Neural cell (in vitro differentiated cells): ENCODE measurements at regions not wholly inside any gene's neighbourhood (a gene's known extent, or its start where the extent isn't known, plus 50 kb on each side); places are given as distances from the start of the nearest gene placed in this dataset.

ENCODE experiments used
- H2AFZ ChIP-seq: fragments of 200-600, 300-800 bp; sonication (generic), shearing (Covaris generic); 2 replicates; pipeline ENCODE4 v1.6.0; 2014; ENCODE audit warnings: low read depth, mild to moderate bottlenecking, antibody characterized with exemption, low read length, moderate library complexity
- H3F3A ChIP-seq: fragments of 200-600 bp; shearing (Covaris generic); 2 replicates; pipeline ENCODE4 v1.6.1; 2016; ENCODE audit warnings: mild to moderate bottlenecking, moderate library complexity, mixed read lengths, antibody characterized with exemption, low read length; ENCODE audit not compliant: insufficient read depth, poor library complexity, severe bottlenecking
- H3K27ac ChIP-seq: fragments of 200-600, 300-800 bp; sonication (generic), shearing (Covaris generic); 2 replicates; pipeline ENCODE4 v1.5.1; 2014; ENCODE audit warnings: mild to moderate bottlenecking, low read length, moderate library complexity
- H3K27me3 ChIP-seq: fragments of 300-800, 200-600 bp; sonication (generic), shearing (Covaris generic); 2 replicates; pipeline ENCODE4 v1.6.0; 2014; ENCODE audit warnings: mild to moderate bottlenecking, low read depth, low read length, moderate library complexity; ENCODE audit not compliant: insufficient read depth
- H3K36me3 ChIP-seq: fragments of 300-800, 200-600 bp; sonication (generic), shearing (Covaris generic); 2 replicates; pipeline ENCODE4 v1.5.1; 2014; ENCODE audit warnings: mild to moderate bottlenecking, antibody characterized with exemption, low read length, moderate library complexity; ENCODE audit not compliant: insufficient read depth
- H3K4me2 ChIP-seq: fragments of 300-800, 200-600 bp; sonication (generic), shearing (Covaris generic); 2 replicates; pipeline ENCODE4 v1.6.0; 2014; ENCODE audit warnings: mild to moderate bottlenecking, low read length
- H3K4me3 ChIP-seq: fragments of 300-800, 200-600 bp; sonication (generic), shearing (Covaris generic); 2 replicates; pipeline ENCODE4 v1.5.1; 2014; ENCODE audit warnings: mild to moderate bottlenecking, low read length, moderate library complexity
- H3K79me2 ChIP-seq: fragments of 200-600 bp; shearing (Covaris generic); replicated peaks from 2 replicates; pipeline ENCODE4 v1.6.0; 2014; ENCODE audit warnings: mild to moderate bottlenecking, low read length, moderate library complexity; ENCODE audit not compliant: insufficient read depth
- H3K9ac ChIP-seq: fragments of 300-800, 200-600 bp; sonication (generic), shearing (Covaris generic); 2 replicates; pipeline ENCODE4 v1.6.1; 2016; ENCODE audit warnings: mild to moderate bottlenecking, low read length, mixed read lengths
- H3K9me2 ChIP-seq: fragments of 200-600 bp; shearing (Covaris generic); 2 replicates; pipeline ENCODE4 v1.6.1; 2016; ENCODE audit warnings: mild to moderate bottlenecking, low read length, mixed read lengths; ENCODE audit not compliant: insufficient read depth
- H3K9me3 ChIP-seq: fragments of 200-600, 300-800 bp; sonication (generic), shearing (Covaris generic); 2 replicates; pipeline ENCODE4 v1.6.1; 2016; ENCODE audit warnings: mild to moderate bottlenecking, mixed run types, low read length, moderate library complexity, mixed read lengths
- H4K20me1 ChIP-seq: fragments of 200-600 bp; shearing (Covaris generic); 2 replicates; pipeline ENCODE4 v1.6.1; 2016; ENCODE audit warnings: mild to moderate bottlenecking, mixed run types; ENCODE audit not compliant: insufficient read depth
- EP300 ChIP-seq: fragments of 450-650 bp; conservative IDR thresholded peaks from 2 replicates; pipeline ENCODE4 v1.6.1; 2014; ENCODE audit warnings: antibody characterized with exemption, mild to moderate bottlenecking, moderate library complexity; ENCODE audit not compliant: poor library complexity, severe bottlenecking
- EZH2 ChIP-seq: fragments of 200-600, 300-800 bp; shearing (Covaris generic), sonication (generic); IDR thresholded peaks from 2 replicates; pipeline ENCODE4 v1.6.1; 2014; ENCODE audit warnings: antibody characterized with exemption, low read length, borderline replicate concordance, mild to moderate bottlenecking; ENCODE audit not compliant: insufficient read depth, poor library complexity, severe bottlenecking
- MXI1 ChIP-seq: fragments of 450-650 bp; conservative IDR thresholded peaks from 2 replicates; pipeline ENCODE4 v1.6.1; 2014; ENCODE audit warnings: antibody characterized with exemption, mild to moderate bottlenecking; ENCODE audit not compliant: poor library complexity, severe bottlenecking
- POLR2AphosphoS5 ChIP-seq: IDR thresholded peaks from 2 replicates; pipeline ENCODE4 v1.6.1; 2012
- RAD21 ChIP-seq: fragments of 450-650 bp; conservative IDR thresholded peaks from 2 replicates; pipeline ENCODE4 v1.6.1; 2014; ENCODE audit warnings: antibody characterized with exemption, mild to moderate bottlenecking, moderate library complexity
- SMC3 ChIP-seq: fragments of 450-650 bp; conservative IDR thresholded peaks from 2 replicates; pipeline ENCODE4 v1.6.1; 2014; ENCODE audit warnings: antibody characterized with exemption, mild to moderate bottlenecking, moderate library complexity; ENCODE audit not compliant: poor library complexity
- TAF1 ChIP-seq: IDR thresholded peaks from 2 replicates; pipeline ENCODE4 v1.6.1; 2012; ENCODE audit warnings: low read depth
- TF ChIP-seq, protein P1 (sequence below): IDR thresholded peaks from 2 replicates; pipeline ENCODE4 v1.6.1; 2012; ENCODE audit warnings: borderline replicate concordance
- TF ChIP-seq, protein P2 (sequence below): fragments of 450-650 bp; IDR thresholded peaks from 2 replicates; pipeline ENCODE4 v1.5.1; 2014; ENCODE audit warnings: antibody characterized with exemption, mild to moderate bottlenecking, moderate library complexity; ENCODE audit not compliant: poor library complexity, severe bottlenecking

DNA sequence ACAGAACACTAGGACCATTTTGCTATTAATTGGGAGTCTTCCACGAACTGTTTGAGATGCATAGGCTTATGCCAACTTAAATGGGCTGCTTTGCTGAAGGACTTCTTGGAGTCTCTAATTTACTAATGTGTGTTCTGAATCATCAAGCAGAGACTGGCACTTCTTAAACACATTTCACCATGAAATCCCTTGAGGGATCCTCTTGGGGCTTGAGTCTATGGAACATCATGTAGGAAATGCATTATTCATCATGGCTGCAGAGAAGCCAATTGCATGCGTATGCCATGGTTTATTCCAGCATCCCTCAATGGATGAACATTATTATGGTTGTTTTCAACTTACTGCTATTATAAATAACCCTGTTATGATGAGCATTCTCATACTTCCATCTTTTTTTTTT, 73.4 kb downstream of the FGD2 start:
- TF ChIP-seq SMC3 (no peak), EP300 (no peak), POLR2AphosphoS5 (no peak), TAF1 (no peak), MXI1 (no peak), RAD21 (no peak), EZH2 (no peak)
- TF ChIP-seq, protein P1, sequence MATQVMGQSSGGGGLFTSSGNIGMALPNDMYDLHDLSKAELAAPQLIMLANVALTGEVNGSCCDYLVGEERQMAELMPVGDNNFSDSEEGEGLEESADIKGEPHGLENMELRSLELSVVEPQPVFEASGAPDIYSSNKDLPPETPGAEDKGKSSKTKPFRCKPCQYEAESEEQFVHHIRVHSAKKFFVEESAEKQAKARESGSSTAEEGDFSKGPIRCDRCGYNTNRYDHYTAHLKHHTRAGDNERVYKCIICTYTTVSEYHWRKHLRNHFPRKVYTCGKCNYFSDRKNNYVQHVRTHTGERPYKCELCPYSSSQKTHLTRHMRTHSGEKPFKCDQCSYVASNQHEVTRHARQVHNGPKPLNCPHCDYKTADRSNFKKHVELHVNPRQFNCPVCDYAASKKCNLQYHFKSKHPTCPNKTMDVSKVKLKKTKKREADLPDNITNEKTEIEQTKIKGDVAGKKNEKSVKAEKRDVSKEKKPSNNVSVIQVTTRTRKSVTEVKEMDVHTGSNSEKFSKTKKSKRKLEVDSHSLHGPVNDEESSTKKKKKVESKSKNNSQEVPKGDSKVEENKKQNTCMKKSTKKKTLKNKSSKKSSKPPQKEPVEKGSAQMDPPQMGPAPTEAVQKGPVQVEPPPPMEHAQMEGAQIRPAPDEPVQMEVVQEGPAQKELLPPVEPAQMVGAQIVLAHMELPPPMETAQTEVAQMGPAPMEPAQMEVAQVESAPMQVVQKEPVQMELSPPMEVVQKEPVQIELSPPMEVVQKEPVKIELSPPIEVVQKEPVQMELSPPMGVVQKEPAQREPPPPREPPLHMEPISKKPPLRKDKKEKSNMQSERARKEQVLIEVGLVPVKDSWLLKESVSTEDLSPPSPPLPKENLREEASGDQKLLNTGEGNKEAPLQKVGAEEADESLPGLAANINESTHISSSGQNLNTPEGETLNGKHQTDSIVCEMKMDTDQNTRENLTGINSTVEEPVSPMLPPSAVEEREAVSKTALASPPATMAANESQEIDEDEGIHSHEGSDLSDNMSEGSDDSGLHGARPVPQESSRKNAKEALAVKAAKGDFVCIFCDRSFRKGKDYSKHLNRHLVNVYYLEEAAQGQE, result no peak
- TF ChIP-seq, protein P2, sequence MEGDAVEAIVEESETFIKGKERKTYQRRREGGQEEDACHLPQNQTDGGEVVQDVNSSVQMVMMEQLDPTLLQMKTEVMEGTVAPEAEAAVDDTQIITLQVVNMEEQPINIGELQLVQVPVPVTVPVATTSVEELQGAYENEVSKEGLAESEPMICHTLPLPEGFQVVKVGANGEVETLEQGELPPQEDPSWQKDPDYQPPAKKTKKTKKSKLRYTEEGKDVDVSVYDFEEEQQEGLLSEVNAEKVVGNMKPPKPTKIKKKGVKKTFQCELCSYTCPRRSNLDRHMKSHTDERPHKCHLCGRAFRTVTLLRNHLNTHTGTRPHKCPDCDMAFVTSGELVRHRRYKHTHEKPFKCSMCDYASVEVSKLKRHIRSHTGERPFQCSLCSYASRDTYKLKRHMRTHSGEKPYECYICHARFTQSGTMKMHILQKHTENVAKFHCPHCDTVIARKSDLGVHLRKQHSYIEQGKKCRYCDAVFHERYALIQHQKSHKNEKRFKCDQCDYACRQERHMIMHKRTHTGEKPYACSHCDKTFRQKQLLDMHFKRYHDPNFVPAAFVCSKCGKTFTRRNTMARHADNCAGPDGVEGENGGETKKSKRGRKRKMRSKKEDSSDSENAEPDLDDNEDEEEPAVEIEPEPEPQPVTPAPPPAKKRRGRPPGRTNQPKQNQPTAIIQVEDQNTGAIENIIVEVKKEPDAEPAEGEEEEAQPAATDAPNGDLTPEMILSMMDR, result no peak
- Histone ChIP-seq H3K9me3 (no peaks in the 10 kb centered on the region), H3F3A (no peaks in the 10 kb centered on the region), H3K4me2 (no peak overlapping the region), H3K36me3 (no peaks in the 10 kb centered on the region), H3K4me3 (no peak overlapping the region), H4K20me1 (no peaks in the 10 kb centered on the region), H3K27ac (no peak overlapping the region), H2AFZ (no peak overlapping the region), H3K27me3 (no peaks in the 10 kb centered on the region), H3K9ac (no peak overlapping the region), H3K79me2 (no peaks in the 10 kb centered on the region), H3K9me2 (no peaks in the 10 kb centered on the region)

DNA sequence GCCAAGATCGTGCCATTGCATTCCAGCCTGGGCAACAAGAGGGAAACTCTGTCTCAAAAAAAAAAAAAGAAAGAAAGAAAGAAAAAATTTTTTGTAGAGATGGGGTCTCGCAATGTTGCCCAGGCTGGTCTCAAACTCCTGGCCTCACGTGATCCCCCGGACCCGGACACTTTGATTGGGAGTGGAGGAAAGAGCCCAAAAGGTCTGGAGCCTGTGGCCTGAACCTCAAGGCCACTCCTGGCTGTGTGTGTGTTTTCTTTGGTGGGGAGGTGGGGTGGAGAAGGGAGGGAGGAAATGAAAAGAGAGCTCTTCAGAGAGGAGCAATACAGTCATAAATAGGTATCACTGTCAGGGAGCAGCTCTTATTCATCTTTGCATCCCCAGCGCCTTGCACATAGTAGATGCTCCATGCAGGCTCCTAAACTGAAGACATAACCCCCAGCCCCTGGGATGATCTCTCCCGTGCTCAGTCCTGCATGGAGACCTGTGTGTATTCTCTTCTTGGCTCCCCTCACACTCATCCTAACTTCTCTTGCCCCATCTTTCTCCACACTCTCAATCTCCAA, 75.7 kb downstream of the FGD2 start:
- TF ChIP-seq RAD21 (no peak), TAF1 (no peak), MXI1 (no peak), SMC3 (no peak), EZH2 (no peak), POLR2AphosphoS5 (no peak), EP300 (no peak)
- TF ChIP-seq, protein P1, result no peak
- TF ChIP-seq, protein P2, result no peak
- H3K4me3 ChIP-seq, result no peak overlapping the region
- no peaks in the 10 kb centered on the region for H3K9me2 ChIP-seq
- no peaks in the 10 kb centered on the region for H3K79me2 ChIP-seq
- no peaks in the 10 kb centered on the region for H3K9me3 ChIP-seq
- no peak overlapping the region for H3K4me2 ChIP-seq
- H4K20me1 ChIP-seq, result no peaks in the 10 kb centered on the region
- H3K27ac ChIP-seq, result no peak overlapping the region
- no peak overlapping the region for H2AFZ ChIP-seq
- no peaks in the 10 kb centered on the region for H3F3A ChIP-seq
- H3K9ac ChIP-seq, result no peak overlapping the region
- H3K36me3 ChIP-seq, result no peaks in the 10 kb centered on the region
- no peaks in the 10 kb centered on the region for H3K27me3 ChIP-seq
